Vagina (tissue), 2 donors: ENCODE measurements at regions not wholly inside any gene's neighbourhood (a gene's known extent, or its start where the extent isn't known, plus 50 kb on each side); places are given as distances from the start of the nearest gene placed in this dataset.

Source experiments
- DNase-seq, 2 donors: peaks; one replicate each; pipeline ENCODE4 v3.0.0-alpha.2; 2017; ENCODE audit errors: extremely low spot score in 2 of 2
- H3K27ac ChIP-seq: fragments of 200-600 bp; sonication (generic); one replicate; pipeline ENCODE4 v1.5.1; 2019
- H3K27me3 ChIP-seq: fragments of 200-600 bp; sonication (generic); one replicate; pipeline ENCODE4 v1.5.1; 2019
- H3K36me3 ChIP-seq, 2 donors: fragments of 200-600 bp; sonication (generic); one replicate each; pipeline ENCODE4 v1.5.1; 2017 to 2019
- H3K4me1 ChIP-seq: fragments of 200-600 bp; sonication (generic); one replicate; pipeline ENCODE4 v1.5.1; 2019
- H3K4me3 ChIP-seq, 2 donors: fragments of 200-600 bp; sonication (generic); 1 replicate in 1 of 2; 2 replicates in 1 of 2; pipeline ENCODE4 v1.5.1; 2016 to 2019
- H3K9me3 ChIP-seq: fragments of 200-600 bp; sonication (generic); one replicate; pipeline ENCODE4 v1.5.1; 2019
- POLR2A ChIP-seq, 2 donors: fragments of 450-650 bp; IDR thresholded peaks; one replicate each; pipeline ENCODE4 v1.6.1; 2017; ENCODE audit warnings: antibody characterized with exemption in 2 of 2, mild to moderate bottlenecking in 2 of 2, moderate library complexity in 2 of 2
- POLR2AphosphoS5 ChIP-seq, 2 donors: sonication (generic); formaldehyde crosslinking; IDR thresholded peaks; one replicate each; pipeline ENCODE4 v1.9.0; 2017; ENCODE audit warnings: antibody characterized with exemption in 2 of 2, mild to moderate bottlenecking in 2 of 2, low read depth in 1 of 2; ENCODE audit not compliant: insufficient read depth in 1 of 2
- intact Hi-C: fragments of 100-400 bp; cut with DNase I; formaldehyde crosslinking; loops from one replicate; pipeline ENCODE4 v1.15.1; 2023
- TF ChIP-seq, protein P1 (sequence below), 3 experiments: fragments of 450-650 bp in 2 of 3; fragments of 200-600 bp in 1 of 3; sonication (generic) in 1 of 3; IDR thresholded peaks; one replicate each; pipeline ENCODE4 v1.5.1; 2017 to 2019; ENCODE audit warnings: antibody characterized with exemption in 3 of 3, mild to moderate bottlenecking in 2 of 3, moderate library complexity in 2 of 3

DNA sequence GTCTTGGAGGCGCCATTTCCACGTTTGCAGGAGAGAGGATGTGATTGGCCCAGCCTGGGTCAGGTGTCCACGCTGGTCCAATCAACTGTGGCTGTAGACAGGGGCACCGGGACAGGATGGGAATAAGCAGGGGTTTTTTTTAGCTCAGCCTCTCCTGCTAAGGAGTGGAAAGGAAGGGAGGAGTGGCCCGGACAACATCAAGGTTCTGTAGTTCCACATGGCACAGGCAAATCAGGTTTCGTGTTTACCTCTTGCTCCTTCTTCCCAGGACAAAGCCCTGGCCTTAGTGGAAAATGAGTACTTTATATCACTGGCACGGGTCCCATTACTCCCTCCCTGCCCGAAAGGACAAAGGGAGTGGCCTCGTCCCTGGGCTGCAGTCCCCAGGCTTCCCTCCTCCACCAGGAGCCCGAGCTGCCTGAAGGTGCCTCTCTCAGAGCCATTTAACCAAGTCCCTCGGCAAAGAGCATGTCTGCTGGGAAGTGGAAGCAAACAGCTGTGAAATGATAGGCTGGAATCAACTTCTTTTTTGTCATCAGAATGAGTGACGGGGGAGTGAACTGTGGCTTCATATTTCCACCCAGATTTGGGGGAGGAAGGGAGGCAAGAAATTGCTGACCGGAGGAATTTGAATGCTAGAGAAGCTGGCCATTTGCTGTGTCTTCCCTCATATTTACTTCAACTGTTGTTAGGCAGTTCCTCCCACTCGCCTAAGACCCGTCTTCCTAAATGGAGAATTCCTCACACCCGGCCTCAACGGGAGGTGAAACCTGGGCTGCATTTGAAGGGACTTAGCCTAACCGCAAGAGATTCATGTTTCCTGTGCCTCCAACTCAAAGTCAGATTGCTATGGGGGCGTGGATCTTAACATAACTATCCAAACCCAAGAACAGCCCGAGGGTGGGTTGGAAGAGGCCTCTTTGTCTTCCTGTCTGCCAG, 84.9 kb upstream of the SLC44A3 start:
- Histone ChIP-seq H3K9me3 (no peaks in the 10 kb centered on the region), H3K27me3 (no peaks in the 10 kb centered on the region), H3K4me3 (no peak overlapping the region), H3K4me1 (peaks cover 16% of the 10 kb centered on the region), H3K36me3 (no peaks in the 10 kb centered on the region), H3K27ac (peak overlapping the region; percentile 34)
- intact Hi-C loops: no loop called here
- DNase-seq: no peak
- TF ChIP-seq POLR2A (IDR thresholded peaks at IDR 0.05): no peak
- TF ChIP-seq, protein P1, sequence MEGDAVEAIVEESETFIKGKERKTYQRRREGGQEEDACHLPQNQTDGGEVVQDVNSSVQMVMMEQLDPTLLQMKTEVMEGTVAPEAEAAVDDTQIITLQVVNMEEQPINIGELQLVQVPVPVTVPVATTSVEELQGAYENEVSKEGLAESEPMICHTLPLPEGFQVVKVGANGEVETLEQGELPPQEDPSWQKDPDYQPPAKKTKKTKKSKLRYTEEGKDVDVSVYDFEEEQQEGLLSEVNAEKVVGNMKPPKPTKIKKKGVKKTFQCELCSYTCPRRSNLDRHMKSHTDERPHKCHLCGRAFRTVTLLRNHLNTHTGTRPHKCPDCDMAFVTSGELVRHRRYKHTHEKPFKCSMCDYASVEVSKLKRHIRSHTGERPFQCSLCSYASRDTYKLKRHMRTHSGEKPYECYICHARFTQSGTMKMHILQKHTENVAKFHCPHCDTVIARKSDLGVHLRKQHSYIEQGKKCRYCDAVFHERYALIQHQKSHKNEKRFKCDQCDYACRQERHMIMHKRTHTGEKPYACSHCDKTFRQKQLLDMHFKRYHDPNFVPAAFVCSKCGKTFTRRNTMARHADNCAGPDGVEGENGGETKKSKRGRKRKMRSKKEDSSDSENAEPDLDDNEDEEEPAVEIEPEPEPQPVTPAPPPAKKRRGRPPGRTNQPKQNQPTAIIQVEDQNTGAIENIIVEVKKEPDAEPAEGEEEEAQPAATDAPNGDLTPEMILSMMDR (IDR thresholded peaks at IDR 0.05): no peak
- TF ChIP-seq POLR2AphosphoS5 (IDR thresholded peaks at IDR 0.05; ENCODE audit: insufficient read depth in 1 of 2, low read depth in 1 of 2): no peak

DNA sequence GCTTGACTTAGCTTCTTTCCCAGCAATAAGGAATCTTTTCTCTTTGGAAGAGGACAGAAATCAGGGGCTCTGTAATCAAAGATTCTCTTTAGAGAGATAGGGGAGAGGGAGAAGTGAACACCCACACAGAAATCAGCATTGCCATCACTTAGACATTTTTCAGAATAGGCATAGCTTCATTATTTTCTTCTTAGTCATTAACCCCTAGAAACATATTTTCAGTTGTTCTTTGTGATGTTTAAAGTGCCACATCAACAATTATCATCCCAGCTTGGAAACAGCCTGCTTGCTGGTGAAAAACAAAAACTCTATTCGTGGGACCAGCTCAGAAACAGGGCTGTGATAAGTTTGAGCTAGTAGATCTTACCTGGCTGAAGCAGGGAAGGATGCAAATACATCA, 88.3 kb upstream of the SLC44A3 start:
- no peaks in the 10 kb centered on the region for H3K36me3 ChIP-seq
- no peaks in the 10 kb centered on the region for H3K27me3 ChIP-seq
- H3K27ac ChIP-seq: no peak overlapping the region
- H3K4me1 ChIP-seq: peaks cover 31% of the 10 kb centered on the region
- intact Hi-C loops: no loop called here
- no peak for DNase-seq
- H3K9me3 ChIP-seq: no peaks in the 10 kb centered on the region
- no peak for TF ChIP-seq POLR2A (IDR thresholded peaks at IDR 0.05)
- TF ChIP-seq, protein P1 (IDR thresholded peaks at IDR 0.05): no peak
- TF ChIP-seq POLR2AphosphoS5 (IDR thresholded peaks at IDR 0.05; ENCODE audit: insufficient read depth in 1 of 2, low read depth in 1 of 2): no peak
- H3K4me3 ChIP-seq: no peak overlapping the region

DNA sequence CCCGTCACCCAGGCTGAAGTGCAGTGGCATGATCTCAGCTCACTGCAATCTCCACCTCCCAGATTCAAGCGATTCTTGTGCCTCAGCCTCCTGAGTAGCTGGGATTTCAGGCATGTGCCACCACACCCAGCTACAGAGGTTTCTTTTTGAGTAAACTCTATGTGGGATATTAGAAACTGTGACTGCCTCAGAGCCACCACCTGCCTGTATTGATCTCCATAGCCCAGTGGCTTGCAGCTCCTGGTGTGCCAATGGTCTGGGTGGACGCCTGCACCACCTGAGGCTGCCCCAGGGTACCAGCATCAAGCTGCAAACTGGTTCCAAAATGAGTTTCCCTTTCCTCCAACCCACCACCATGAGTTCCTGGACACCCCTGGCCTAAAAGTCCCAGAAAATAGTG, 89.7 kb upstream of the SLC44A3 start:
- no peak for DNase-seq
- intact Hi-C loops: no loop called here
- Histone ChIP-seq H3K27me3 (no peaks in the 10 kb centered on the region), H3K9me3 (no peaks in the 10 kb centered on the region), H3K36me3 (no peaks in the 10 kb centered on the region), H3K4me1 (peaks cover 29% of the 10 kb centered on the region), H3K27ac (no peak overlapping the region), H3K4me3 (no peak overlapping the region)
- TF ChIP-seq, protein P1 (IDR thresholded peaks at IDR 0.05): no peak
- TF ChIP-seq POLR2A (IDR thresholded peaks at IDR 0.05): no peak
- no peak for TF ChIP-seq POLR2AphosphoS5 (IDR thresholded peaks at IDR 0.05; ENCODE audit: insufficient read depth in 1 of 2, low read depth in 1 of 2)

DNA sequence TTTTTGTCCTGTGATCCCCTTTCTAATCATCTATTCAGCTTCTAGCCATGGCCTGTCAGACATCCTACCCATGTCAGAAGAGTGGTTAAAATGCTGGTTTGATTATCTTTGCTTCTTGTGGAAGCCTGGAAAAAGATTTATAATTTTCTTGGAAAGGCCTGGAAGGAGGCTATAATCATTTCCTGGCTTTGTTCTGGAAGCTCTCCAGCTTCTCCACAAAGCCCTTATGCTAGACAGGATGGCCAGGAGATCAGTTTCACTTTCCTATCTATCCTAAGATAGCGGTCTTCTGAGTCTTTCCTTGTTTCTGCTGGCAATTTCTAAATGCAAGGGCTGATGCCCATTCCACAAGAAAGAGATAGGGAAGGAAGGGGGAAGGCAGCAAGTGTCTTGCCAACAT, 90.9 kb upstream of the SLC44A3 start:
- Histone ChIP-seq H3K27me3 (no peaks in the 10 kb centered on the region), H3K4me1 (peaks cover 22% of the 10 kb centered on the region), H3K27ac (peak overlapping the region; percentile 46), H3K36me3 (no peaks in the 10 kb centered on the region), H3K4me3 (no peak overlapping the region), H3K9me3 (no peaks in the 10 kb centered on the region)
- no peak for DNase-seq
- TF ChIP-seq POLR2A (IDR thresholded peaks at IDR 0.05) (no peak), POLR2AphosphoS5 (IDR thresholded peaks at IDR 0.05; ENCODE audit: insufficient read depth in 1 of 2, low read depth in 1 of 2) (no peak)
- TF ChIP-seq, protein P1 (IDR thresholded peaks at IDR 0.05): no peak
- intact Hi-C loops: no loop called here
